ENCODE measurements at regions not wholly inside any gene's neighbourhood (a gene's known extent, or its start where the extent isn't known, plus 50 kb on each side); places are given as distances from the start of the nearest gene placed in this dataset.

DNA sequence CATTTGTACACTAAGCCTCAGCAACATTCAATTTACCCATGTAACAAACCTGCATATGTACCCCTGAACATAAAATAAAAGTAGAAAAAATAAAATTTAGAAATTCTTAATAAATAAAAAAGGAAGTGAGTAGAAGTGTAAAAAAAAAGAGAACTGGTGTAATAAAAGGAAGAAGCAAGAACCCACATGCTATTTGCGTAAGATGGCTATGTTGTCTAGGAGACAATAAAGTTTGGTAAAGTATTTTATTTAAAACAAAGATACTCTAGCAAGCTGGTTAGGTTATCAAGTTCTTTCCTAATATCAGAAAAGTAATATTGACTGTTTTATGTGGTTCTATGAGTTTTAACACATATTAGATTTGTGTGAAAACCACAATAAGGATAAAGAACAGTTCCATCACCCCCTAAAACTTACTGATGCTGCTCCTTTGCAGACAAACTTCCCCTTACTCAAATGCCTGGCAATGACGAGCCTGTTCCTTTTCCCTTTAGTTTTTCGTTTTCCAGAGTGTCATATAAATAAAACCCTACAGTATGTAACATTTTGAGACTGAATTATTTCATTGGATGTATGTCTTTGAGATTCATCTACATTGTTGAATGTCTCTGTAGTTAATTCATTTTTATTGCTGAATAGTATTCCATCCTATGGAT lies 98.9 kb downstream of the TNFSF13B start:
- no peak for TF ChIP-seq EZH2 (IDR thresholded peaks at IDR 0.05)
- no peak for TF ChIP-seq EZH2phosphoT487 (IDR thresholded peaks at IDR 0.05; ENCODE audit: borderline replicate concordance)
- TF ChIP-seq, protein P1, sequence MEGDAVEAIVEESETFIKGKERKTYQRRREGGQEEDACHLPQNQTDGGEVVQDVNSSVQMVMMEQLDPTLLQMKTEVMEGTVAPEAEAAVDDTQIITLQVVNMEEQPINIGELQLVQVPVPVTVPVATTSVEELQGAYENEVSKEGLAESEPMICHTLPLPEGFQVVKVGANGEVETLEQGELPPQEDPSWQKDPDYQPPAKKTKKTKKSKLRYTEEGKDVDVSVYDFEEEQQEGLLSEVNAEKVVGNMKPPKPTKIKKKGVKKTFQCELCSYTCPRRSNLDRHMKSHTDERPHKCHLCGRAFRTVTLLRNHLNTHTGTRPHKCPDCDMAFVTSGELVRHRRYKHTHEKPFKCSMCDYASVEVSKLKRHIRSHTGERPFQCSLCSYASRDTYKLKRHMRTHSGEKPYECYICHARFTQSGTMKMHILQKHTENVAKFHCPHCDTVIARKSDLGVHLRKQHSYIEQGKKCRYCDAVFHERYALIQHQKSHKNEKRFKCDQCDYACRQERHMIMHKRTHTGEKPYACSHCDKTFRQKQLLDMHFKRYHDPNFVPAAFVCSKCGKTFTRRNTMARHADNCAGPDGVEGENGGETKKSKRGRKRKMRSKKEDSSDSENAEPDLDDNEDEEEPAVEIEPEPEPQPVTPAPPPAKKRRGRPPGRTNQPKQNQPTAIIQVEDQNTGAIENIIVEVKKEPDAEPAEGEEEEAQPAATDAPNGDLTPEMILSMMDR (IDR thresholded peaks at IDR 0.05 in 2 of 3, conservative IDR thresholded peaks at IDR 0.05 in 1 of 3; ENCODE audit: borderline replicate concordance in 1 of 3, insufficient read depth in 1 of 3, low read depth in 2 of 3, low read length in 2 of 3): no peak

All from HCT116 (cell line).